Stimulated activated naive B cell treated with anti-CD40 and anti-IgM and Interleukin-4, amounts not matched to agents 10 μg/mL and 1 μg/mL and 100 μg/mL, for 72 hours (primary cell): ENCODE measurements at regions not wholly inside any gene's neighbourhood (a gene's known extent, or its start where the extent isn't known, plus 50 kb on each side); places are given as distances from the start of the nearest gene placed in this dataset.

ENCODE experiments used
- ATAC-seq, 2 donors: fragments of 150-1000 bp; cut with Tn5 transposase; replicated peaks; 2 replicates each; pipeline ENCODE4 v1.10.0; 2021; ENCODE audit warnings: moderate library complexity in 1 of 2
- DNase-seq: peaks from one replicate; pipeline ENCODE4 v3.0.0; 2021
- H3K27ac Mint-ChIP-seq: one replicate; pipeline ENCODE4 v1.8.0; 2022; ENCODE audit warnings: mild to moderate bottlenecking, mixed read lengths
- H3K27me3 Mint-ChIP-seq, 2 donors: one replicate each; pipeline ENCODE4 v1.8.0; 2022; ENCODE audit warnings: mixed read lengths in 2 of 2
- H3K36me3 Mint-ChIP-seq, 2 donors: one replicate each; pipeline ENCODE4 v1.8.0; 2022; ENCODE audit warnings: mixed read lengths in 2 of 2, mild to moderate bottlenecking in 1 of 2
- H3K4me1 Mint-ChIP-seq, 2 donors: one replicate each; pipeline ENCODE4 v1.8.0; 2022; ENCODE audit warnings: mixed read lengths in 2 of 2, mild to moderate bottlenecking in 1 of 2
- H3K4me3 Mint-ChIP-seq, 2 donors: one replicate each; pipeline ENCODE4 v1.8.0; 2022; ENCODE audit warnings: mild to moderate bottlenecking in 2 of 2, mixed read lengths in 2 of 2, moderate library complexity in 1 of 2
- H3K9me3 Mint-ChIP-seq, 2 donors: one replicate each; pipeline ENCODE4 v1.8.0; 2022; ENCODE audit warnings: mixed read lengths in 2 of 2, mild to moderate bottlenecking in 1 of 2

- Mint-ChIP-seq H3K4me3 (peak overlapping the region; percentile 10 to 14), H3K4me1 (peaks cover 4 to 6% of the 10 kb centered on the region in 2 donors), H3K36me3 (no peaks in the 10 kb centered on the region), H3K27ac (no peak overlapping the region), H3K27me3 (peaks cover 40 to 59% of the 10 kb centered on the region in 2 donors), H3K9me3 (peaks cover 0 to 3% of the 10 kb centered on the region in 2 donors)
- peak; percentile 85 to 90 for ATAC-seq
- DNase-seq: peak; percentile 51
Measured at GRCh38 chr17:72539981-72540897, 419.4 kb downstream of the SOX9 start.

DNA sequence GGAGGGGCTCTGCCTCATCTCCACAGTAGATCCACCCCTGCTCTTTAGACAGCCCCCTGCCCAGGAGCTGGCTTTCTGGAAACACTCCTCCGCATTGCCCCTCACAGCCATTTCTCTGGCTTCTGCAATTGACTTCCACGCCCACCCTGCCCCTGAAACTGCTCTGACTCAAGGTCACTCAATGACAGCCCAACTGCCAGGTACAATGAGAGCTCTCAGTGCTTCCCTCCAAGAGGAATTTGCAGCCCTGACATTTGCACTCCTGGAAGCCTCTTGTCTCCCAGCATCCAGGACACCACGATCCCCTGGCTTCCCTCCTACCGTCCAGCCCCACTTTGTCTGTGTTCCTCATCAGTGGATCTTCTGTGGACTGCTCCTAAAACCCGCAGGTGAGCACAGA is 421.5 kb downstream of the SOX9 start:
- no peak for DNase-seq
- peaks cover 40 to 59% of the 10 kb centered on the region in 2 donors for H3K27me3 Mint-ChIP-seq
- H3K36me3 Mint-ChIP-seq: no peaks in the 10 kb centered on the region
- H3K4me1 Mint-ChIP-seq: peaks cover 4 to 6% of the 10 kb centered on the region in 2 donors
- no peak overlapping the region for H3K27ac Mint-ChIP-seq
- peaks cover 0 to 3% of the 10 kb centered on the region in 2 donors for H3K9me3 Mint-ChIP-seq
- H3K4me3 Mint-ChIP-seq: no peak overlapping the region
- ATAC-seq: no peak

- Mint-ChIP-seq H3K4me3 (no peak overlapping the region), H3K27me3 (peaks cover 20 to 35% of the 10 kb centered on the region in 2 donors), H3K9me3 (peaks cover 0 to 3% of the 10 kb centered on the region in 2 donors), H3K4me1 (no peaks in the 10 kb centered on the region), H3K27ac (no peak overlapping the region), H3K36me3 (no peaks in the 10 kb centered on the region)
- DNase-seq (no peak), ATAC-seq (no peak)
Measured at GRCh38 chr17:72545766-72546165, 424.9 kb downstream of the SOX9 start.

- Mint-ChIP-seq H3K4me1 (no peaks in the 10 kb centered on the region), H3K9me3 (no peaks in the 10 kb centered on the region)
Measured at GRCh38 chr17:72553051-72553755, 432.4 kb downstream of the SOX9 start.

DNA sequence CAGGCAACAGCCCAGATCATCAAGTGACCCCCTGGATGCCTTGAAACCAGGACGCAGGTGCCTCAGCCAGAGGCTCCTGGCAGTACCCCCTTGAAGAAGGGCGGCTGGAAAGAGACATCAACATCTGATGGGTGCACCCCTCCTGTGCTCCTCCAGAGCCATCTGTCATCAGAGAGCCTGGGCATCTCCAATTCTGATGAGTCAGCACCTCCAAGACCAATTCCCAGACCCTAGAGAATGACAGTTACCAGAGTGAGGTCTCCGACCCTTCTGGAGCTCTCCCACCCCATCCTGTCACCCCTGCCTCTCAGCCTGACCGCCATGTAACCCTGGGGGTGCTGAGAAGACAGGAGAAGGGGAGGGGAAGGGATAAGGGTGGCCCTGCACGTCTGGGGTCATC is 433.7 kb downstream of the SOX9 start:
- DNase-seq: no peak
- Mint-ChIP-seq H3K27ac (no peak overlapping the region), H3K36me3 (no peaks in the 10 kb centered on the region), H3K9me3 (no peaks in the 10 kb centered on the region), H3K4me3 (no peak overlapping the region), H3K27me3 (peaks cover 0 to 5% of the 10 kb centered on the region in 2 donors), H3K4me1 (no peaks in the 10 kb centered on the region)
- ATAC-seq: no peak

More at GRCh38 chr17:72553051-72553755, 432.4 kb downstream of the SOX9 start:
- Mint-ChIP-seq H3K4me3 (no peak overlapping the region), H3K36me3 (no peaks in the 10 kb centered on the region), H3K27ac (no peak overlapping the region), H3K27me3 (peaks cover 0 to 5% of the 10 kb centered on the region in 2 donors)
- ATAC-seq: no peak
- no peak for DNase-seq

DNA sequence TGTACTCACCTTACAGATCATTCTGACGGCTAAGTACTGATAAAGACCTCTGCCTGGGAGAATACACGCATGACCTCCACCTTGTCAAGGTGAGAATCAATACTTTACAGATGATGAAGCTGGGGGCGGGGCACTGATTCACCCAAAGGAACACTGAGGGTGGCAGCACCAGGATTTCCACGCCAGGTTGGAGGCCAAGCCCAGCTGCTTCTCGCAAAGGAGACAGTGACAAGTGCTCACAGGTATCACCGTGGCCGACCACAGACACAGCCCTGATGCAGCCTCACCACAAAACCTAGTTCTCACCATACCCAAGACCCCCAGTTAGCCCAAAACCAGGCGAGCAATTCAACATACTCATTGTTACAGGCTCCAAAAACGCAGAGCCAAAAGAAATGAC is 434.2 kb downstream of the SOX9 start:
- peaks cover 0 to 5% of the 10 kb centered on the region in 2 donors for H3K27me3 Mint-ChIP-seq
- no peaks in the 10 kb centered on the region for H3K9me3 Mint-ChIP-seq
- H3K27ac Mint-ChIP-seq: no peak overlapping the region
- DNase-seq (no peak), ATAC-seq (no peak)
- no peaks in the 10 kb centered on the region for H3K36me3 Mint-ChIP-seq
- H3K4me1 Mint-ChIP-seq: no peaks in the 10 kb centered on the region
- H3K4me3 Mint-ChIP-seq: no peak overlapping the region

DNA sequence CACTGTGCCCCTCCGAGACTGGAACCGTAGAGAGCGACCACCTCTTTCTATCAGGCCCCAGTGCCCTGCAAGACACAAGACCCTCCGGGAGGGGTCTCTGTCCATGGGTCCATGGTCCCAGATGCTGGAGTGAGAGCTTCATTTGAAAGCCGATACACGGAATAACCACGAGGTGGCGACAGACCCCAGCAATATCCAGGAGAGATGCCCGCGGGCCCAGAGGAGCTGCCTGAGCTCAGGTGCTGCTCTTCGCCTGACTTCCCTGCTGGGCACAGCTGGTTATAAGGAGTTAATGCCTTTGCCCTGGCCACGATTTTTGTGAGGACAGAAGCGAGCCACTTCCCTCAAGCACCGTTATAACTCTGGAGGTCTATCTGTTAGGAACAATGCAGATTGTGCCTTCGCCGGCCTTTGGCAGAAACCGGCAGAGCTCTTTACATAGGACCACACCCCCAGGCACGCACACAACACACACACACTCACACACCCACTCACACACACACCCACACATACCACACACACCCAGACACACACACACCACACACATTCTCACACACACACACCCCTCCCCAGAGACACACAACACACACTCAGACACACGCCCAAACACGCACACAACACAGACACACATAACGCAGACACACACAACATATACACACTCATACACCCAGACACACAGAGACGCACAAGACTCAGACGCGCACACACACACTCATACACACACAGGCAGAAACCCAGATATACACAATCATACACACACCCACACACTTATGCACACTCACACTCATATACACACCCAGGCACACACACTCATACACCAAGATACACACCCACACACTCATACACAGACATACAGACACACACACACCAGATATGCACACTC is 436.4 kb downstream of the SOX9 start:
- Mint-ChIP-seq H3K4me3 (no peak overlapping the region), H3K36me3 (no peaks in the 10 kb centered on the region), H3K9me3 (no peaks in the 10 kb centered on the region), H3K27me3 (no peaks in the 10 kb centered on the region), H3K4me1 (no peaks in the 10 kb centered on the region), H3K27ac (no peak overlapping the region)
- ATAC-seq (peak; percentile 71 to 84), DNase-seq (peak; percentile 44)

DNA sequence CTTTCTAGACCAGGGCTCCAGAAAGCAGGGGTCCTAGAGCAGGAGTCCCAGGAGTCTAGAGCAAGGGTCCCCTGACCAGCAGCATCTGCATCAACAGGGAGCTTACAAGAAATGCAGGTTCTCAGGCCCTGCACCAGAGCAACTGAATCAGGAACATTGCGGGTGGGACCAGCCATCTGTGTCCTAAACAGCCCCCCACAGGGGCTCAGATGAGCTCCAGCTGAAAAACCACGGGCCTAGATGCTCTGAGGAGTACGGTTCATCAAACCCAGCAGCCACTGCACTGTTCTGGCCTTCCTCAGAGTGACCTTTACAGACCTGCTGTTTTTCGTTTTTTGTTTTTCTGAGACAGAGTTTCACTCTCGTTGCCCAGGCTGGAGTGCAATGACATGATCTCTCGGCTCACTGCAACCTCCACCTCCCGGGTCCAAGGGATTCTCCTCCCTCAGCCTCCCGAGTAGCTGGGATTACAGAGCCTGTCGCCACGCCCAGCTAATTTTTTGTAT is 438.2 kb downstream of the SOX9 start:
- no peaks in the 10 kb centered on the region for H3K4me1 Mint-ChIP-seq
- no peak overlapping the region for H3K27ac Mint-ChIP-seq
- DNase-seq (no peak), ATAC-seq (no peak)
- no peak overlapping the region for H3K4me3 Mint-ChIP-seq
- H3K27me3 Mint-ChIP-seq: peaks cover 0 to 2% of the 10 kb centered on the region in 2 donors
- no peaks in the 10 kb centered on the region for H3K36me3 Mint-ChIP-seq
- no peaks in the 10 kb centered on the region for H3K9me3 Mint-ChIP-seq

DNA sequence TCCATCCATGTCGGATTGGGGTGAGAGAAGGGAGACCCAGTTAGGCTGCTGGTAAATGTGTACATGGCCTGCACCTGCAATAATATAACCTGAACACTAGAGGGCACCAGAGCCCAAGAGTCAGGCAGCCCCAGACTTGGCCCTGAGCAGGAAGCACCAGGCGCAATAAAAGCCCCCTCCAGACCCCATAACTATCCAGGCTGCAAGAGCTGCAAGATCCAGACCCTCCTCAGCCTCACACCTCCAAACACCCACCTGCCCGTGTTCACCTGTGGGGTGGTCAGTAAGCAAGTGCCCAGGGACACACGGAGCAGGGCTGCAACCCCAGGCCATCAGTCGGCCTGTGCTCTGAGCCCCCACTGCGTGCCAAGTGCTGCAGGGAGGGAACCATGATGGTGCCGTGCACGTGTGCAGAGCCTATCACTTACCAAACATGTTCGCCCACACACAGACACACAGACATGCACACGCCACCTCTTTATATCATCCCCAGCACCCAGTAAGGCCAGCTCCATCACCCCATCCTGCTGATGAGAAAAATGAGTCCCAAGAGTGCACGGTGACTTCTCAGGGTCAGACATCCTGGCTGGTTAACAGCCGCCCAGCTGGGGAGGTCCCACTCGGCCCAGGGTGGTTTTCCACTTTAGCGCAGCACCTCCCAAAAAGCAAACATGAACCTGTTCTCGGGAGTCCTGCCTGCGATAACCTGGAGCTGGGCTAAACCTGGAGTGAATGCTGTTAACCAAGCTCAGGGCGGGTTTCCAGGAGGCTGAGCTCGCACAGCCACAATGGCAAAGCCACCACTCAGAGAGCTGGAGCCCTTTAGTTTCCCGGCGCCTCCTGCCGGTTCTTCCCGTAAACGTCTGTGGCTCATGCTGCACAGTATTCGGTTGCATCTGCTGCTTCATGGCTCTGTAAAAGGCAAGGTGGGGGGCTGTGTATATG is 439.8 kb downstream of the SOX9 start:
- DNase-seq (peak; percentile 12), ATAC-seq (peak; percentile 74 to 75)
- Mint-ChIP-seq H3K4me1 (no peaks in the 10 kb centered on the region), H3K27ac (no peak overlapping the region), H3K9me3 (no peaks in the 10 kb centered on the region), H3K36me3 (no peaks in the 10 kb centered on the region), H3K4me3 (no peak overlapping the region), H3K27me3 (peaks cover 0 to 7% of the 10 kb centered on the region in 2 donors)

GRCh38 chr17:72561266-72561665 is 440.4 kb downstream of the SOX9 start:
- Mint-ChIP-seq H3K27ac (no peak overlapping the region), H3K9me3 (no peaks in the 10 kb centered on the region), H3K27me3 (peaks cover 0 to 7% of the 10 kb centered on the region in 2 donors), H3K4me3 (no peak overlapping the region), H3K36me3 (no peaks in the 10 kb centered on the region), H3K4me1 (no peaks in the 10 kb centered on the region)
- ATAC-seq (no peak), DNase-seq (no peak)

GRCh38 chr17:72561680-72562079 is 440.9 kb downstream of the SOX9 start:
- peaks cover 0 to 7% of the 10 kb centered on the region in 2 donors for H3K27me3 Mint-ChIP-seq
- no peak for DNase-seq
- H3K27ac Mint-ChIP-seq: no peak overlapping the region
- no peak for ATAC-seq
- H3K4me3 Mint-ChIP-seq: no peak overlapping the region
- H3K9me3 Mint-ChIP-seq: no peaks in the 10 kb centered on the region
- H3K36me3 Mint-ChIP-seq: no peaks in the 10 kb centered on the region
- no peaks in the 10 kb centered on the region for H3K4me1 Mint-ChIP-seq

GRCh38 chr17:72562615-72563188 is 441.9 kb downstream of the SOX9 start:
- H3K4me1 Mint-ChIP-seq: peaks cover 0 to 3% of the 10 kb centered on the region in 2 donors
- peaks cover 5 to 7% of the 10 kb centered on the region in 2 donors for H3K27me3 Mint-ChIP-seq
- H3K36me3 Mint-ChIP-seq: no peaks in the 10 kb centered on the region
- no peak overlapping the region for H3K4me3 Mint-ChIP-seq
- ATAC-seq (no peak), DNase-seq (no peak)
- no peak overlapping the region for H3K27ac Mint-ChIP-seq
- no peaks in the 10 kb centered on the region for H3K9me3 Mint-ChIP-seq

DNA sequence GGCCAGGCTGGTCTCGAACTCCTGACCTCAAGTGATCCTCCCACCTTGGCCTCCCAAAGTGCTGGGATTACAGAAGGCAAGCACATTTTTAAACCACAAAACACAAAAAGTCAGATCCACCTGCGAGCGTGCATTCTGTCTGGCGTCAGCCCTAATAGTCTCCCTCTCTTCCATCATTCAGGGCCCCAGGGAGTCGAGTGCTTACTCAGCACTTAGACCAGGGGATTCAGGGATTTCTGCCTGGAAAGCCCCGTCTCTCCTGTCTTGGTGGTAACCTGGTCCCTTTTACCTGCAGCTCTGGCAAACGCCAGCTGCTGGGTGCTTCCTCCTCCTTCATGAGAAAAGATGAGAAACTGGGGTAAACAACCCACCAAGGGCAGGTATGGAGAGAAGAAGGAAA is 443.1 kb downstream of the SOX9 start:
- peaks cover 0 to 3% of the 10 kb centered on the region in 2 donors for H3K4me1 Mint-ChIP-seq
- H3K27ac Mint-ChIP-seq: no peak overlapping the region
- H3K36me3 Mint-ChIP-seq: no peaks in the 10 kb centered on the region
- DNase-seq (no peak), ATAC-seq (no peak)
- H3K27me3 Mint-ChIP-seq: peaks cover 5 to 7% of the 10 kb centered on the region in 2 donors
- H3K4me3 Mint-ChIP-seq: no peak overlapping the region
- H3K9me3 Mint-ChIP-seq: no peaks in the 10 kb centered on the region
